ENCODE measurements at regions not wholly inside any gene's neighbourhood (a gene's known extent, or its start where the extent isn't known, plus 50 kb on each side); places are given as distances from the start of the nearest gene placed in this dataset.
A peak's percentile ranks its signal among the peaks of the same experiment; 100 is the strongest.
"Not testable (repeated sequence)": the region's sequence is repeated elsewhere in the genome, so short reads cannot be mapped to it uniquely, and the experiment has no call there.

GRCh38 chr12:25801734-25802133 lies 156.7 kb upstream of the RASSF8 start:
- no peak for DNase-seq

DNA sequence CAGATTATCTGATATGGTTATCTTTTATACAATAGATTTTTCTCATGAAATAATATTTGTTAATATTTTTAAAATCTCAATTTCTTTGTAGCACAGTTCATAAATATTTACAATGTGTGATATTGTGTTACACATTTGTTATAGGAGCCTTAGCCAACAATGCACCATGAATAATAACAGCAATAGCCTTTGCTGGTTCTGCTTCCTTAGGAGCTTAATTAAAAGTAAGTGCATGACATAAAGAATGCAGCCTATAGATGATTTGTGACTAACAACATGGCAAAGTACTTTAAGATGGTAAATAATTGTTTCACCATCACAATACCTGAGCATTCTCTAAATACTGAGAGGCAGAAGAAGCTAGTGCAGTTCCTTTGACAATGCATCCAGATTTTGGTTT lies 156.3 kb upstream of the RASSF8 start:
- no peak for DNase-seq

DNA sequence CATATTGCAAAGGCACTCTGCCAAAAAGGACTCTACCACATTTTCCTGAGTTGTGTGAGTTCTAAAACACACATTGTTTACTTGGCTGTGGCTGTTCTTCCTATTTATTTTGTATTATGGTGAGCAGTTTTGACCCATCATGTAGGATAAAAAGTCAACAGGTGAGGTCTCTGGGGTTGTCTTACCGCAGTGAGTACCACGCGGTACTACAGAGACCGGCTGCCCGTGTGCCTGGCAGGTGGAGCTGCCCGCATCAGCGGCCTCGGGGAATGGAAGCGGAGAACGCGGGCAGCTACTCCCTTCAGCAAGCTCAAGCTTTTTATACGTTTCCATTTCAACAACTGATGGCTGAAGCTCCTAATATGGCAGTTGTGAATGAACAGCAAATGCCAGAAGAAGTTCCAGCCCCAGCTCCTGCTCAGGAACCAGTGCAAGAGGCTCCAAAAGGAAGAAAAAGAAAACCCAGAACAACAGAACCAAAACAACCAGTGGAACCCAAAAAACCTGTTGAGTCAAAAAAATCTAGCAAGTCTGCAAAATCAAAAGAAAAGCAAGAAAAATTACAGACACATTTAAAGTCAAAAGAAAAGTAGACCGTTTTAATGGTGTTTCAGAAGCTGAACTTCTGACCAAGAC lies 155.3 kb upstream of the RASSF8 start:
- DNase-seq: not testable (repeated sequence)

- DNase-seq: not testable (repeated sequence)
Observed at GRCh38 chr12:25804286-25804685, 154.2 kb upstream of the RASSF8 start.

GRCh38 chr12:25806271-25806670 lies 152.2 kb upstream of the RASSF8 start:
- DNase-seq: peak in 1 of 2 experiments; percentile 20

- DNase-seq: no peak
Observed at GRCh38 chr12:25808604-25809003, 149.9 kb upstream of the RASSF8 start.

GRCh38 chr12:25810683-25811082 lies 147.8 kb upstream of the RASSF8 start:
- no peak for DNase-seq

DNA sequence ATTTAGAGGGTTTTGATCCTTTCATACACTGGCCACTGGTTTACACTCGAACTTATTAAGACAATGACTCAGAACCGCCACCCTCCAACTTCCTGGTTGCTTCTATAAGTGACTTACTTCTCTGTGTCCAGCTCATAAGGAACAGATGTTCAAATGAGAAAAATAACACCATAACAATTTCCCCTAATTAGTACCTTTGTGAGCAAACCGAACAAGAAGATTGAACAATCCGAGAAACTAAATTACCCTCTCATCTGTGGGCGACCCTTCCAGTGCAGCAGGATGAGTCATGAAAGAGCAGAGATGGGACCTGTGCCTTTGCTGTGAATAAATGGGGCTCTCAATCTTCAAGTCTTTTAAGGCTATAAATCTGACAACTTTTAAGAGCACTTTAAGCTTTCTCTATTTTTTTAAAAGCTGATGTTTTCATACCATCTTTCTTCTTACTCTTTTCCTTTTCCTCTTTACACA lies 146.8 kb upstream of the RASSF8 start:
- DNase-seq: no peak

DNA sequence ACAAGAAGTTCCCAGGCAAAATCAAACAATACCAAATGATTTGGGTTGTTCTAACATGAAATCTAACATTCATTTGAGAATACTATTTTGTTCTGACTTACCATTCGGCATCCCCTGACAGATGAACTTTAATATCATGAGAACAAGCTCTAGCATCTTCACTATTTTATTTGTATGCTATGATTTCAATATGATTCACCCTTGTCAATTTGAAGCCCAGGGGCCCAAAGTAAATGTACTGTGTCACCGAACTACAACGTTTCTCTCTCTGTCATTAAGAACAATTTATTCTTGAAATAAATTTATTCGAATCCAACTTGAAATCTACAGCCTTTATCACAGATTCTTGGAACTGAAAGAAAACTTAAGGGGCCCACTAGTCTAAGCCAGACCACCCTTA lies 146.2 kb upstream of the RASSF8 start:
- no peak for DNase-seq

DNA sequence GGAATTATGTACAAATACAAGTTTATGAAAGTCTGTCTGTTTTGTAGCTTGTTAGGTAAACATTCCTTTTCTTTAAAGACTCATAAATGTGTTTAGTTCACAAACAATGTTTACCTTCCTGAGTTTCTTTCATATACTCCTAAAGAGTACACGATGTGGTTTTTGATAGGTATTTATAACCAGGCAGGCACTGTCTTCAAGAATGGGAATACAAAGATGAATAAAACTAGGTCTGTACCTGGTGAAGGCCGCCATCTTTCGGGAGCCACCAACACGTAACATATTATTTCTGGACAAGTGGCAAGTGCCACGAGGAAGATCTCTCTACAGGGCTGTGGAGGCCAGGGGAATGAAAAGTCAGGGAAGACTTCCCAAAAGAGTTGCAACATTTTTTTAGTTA lies 144.6 kb upstream of the RASSF8 start:
- DNase-seq: no peak

DNA sequence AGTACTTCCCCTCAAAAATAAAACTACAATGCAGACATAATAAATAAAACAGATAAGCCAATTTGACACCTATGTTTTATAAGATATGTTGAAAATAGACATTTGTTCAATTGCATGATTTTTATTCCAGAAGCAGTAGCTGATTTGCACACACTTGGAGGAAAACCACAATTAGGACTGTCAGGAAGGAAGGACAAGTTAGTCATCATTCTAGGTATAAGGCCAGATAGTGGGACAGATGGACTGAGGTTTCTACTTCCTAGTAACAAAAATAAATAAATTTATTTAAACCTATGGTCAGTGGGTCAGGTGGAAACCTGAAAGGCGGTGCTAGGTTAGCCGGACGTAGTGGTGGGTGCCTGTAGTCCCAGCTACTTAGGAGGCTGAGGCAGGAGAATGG lies 141.8 kb upstream of the RASSF8 start:
- DNase-seq: no peak

DNA sequence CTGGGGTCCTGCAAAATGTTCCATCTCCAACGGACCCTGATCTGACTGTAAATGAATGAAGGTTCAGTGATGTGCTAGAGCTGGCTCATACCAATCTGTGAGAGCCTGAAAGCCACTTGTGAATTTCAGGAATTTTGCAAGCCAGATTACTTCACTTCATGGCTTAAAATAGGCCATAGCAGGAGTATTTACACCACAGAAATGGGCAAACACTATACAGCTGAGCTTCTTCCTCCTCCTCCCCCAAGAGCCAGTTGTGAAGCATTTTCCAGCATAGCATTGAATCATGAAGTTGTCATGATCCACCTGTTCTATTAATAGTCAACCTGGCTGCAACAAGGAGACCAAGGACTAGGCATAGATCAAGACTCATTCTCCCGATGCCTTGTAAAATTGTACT lies 141.3 kb upstream of the RASSF8 start:
- no peak for DNase-seq

- DNase-seq: no peak
Observed at GRCh38 chr12:25818596-25819390, 139.7 kb upstream of the RASSF8 start.

GRCh38 chr12:25819691-25820090 lies 138.8 kb upstream of the RASSF8 start:
- DNase-seq: no peak

DNA sequence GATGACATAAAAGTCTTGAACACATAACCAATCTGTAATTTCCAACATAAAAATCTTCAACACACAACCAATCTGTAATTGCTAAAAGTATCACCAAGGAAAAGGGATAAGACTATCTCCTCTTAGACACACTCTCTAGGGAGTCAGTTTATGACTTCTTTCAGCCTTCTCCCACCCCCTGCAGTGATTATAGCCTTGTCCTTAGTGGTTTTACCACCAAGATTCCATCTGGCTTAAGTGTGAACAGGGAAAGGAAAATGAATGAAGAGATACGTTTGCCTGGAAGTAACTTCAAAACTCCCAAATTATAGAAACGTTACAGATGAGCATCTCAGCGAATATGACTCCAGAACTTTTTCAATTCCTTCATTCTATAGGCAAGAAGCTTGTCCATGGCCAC lies 136.2 kb upstream of the RASSF8 start:
- DNase-seq: no peak

DNA sequence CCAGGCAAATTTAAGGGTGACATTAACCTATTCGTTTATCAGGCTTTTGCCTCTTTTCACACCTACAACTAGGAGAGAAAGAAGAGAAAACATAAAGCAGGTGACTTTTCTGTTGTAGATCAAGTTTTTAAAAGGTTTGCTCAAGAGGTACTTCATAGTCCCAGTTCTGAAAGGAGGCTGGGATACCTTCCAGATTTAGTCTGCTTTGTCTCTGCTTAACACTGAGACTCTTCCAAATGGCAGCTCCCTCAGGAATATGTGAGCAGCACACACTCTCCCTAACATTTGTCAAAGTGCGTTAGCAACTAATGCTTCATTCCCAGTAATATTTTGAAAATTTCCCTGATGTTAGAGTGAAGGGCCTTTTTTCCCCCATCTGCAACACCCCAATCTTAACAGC lies 133.7 kb upstream of the RASSF8 start:
- DNase-seq: no peak

GRCh38 chr12:25825446-25825845 lies 133.0 kb upstream of the RASSF8 start:
- DNase-seq: no peak

DNA sequence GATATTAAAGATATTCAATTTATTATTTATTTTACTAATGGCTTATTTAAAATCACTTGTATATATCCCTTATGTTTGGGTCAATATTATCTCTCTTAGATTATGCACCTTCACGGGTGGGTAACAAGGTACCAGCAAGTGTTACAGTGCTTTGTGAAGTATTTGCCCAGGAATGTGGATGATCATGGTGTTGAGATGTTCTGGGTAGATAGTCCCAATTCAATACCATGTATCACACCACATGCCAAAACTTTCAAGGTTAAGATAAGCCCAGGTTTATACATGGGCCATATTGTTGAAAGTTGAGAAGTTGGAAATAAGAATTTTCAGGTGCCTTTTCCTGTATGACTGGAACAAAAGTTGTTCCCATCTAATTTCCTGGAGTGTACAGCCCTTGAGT lies 131.3 kb upstream of the RASSF8 start:
- DNase-seq: no peak

DNA sequence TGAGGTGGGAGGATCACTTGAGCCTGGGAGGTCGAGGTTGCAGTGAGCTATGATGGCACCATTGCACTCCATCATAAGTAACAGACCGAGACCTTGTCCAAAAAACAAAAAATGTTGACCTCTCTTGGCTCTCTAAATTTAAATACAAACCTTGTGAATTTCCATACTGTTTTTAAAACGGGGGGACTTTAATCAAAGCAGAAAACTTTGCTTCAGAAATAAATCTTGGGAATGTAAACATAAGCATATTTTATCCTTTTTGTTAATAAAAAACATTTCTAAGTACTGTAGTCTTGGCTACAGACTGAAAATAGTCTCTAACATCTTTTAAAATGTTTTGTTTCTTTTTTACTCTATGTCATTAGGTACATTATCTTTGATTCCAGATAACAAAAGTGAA lies 130.7 kb upstream of the RASSF8 start:
- DNase-seq: no peak

- no peak for DNase-seq
Observed at GRCh38 chr12:25828188-25828587, 130.3 kb upstream of the RASSF8 start.

- no peak for DNase-seq
Observed at GRCh38 chr12:25829192-25829591, 129.3 kb upstream of the RASSF8 start.

- DNase-seq: no peak
Observed at GRCh38 chr12:25830456-25830855, 128.0 kb upstream of the RASSF8 start.

DNA sequence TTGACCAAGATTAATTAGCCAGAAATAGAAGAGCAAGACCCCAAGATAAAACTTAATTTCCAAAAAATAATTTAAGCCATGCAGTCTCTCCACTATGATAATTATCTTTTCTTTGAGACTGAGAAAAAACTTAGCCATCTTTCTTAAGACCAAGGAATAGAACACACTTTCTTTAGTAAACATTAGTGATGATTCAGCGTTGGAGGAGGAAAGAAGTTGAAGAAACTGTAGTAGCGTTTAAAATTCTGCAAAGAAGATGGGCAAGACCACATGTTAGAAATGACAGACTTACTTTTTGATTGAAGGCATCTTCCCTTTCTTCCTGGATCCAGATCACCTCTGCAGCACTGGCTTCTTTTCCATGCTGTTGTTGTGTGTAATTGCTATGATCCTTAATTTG lies 124.8 kb upstream of the RASSF8 start:
- no peak for DNase-seq

DNA sequence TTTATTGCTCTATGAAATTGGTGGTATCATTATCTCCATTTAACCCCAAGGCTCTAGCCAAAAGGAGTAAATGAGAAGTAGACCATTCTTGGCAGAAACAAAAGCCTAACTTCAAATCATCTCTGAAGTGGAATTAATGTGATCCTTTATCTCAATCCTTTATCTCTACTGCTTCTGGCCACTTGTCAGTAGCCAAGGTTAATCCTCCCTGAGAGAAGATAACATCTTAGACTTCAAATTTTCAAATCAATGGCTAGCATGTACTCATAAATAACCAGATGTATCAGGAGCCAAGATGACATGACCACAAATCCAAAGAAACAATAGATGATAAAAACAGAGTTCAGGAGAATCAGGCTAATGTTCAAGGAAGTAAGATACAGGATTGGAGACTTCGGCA lies 123.1 kb upstream of the RASSF8 start:
- no peak for DNase-seq

DNA sequence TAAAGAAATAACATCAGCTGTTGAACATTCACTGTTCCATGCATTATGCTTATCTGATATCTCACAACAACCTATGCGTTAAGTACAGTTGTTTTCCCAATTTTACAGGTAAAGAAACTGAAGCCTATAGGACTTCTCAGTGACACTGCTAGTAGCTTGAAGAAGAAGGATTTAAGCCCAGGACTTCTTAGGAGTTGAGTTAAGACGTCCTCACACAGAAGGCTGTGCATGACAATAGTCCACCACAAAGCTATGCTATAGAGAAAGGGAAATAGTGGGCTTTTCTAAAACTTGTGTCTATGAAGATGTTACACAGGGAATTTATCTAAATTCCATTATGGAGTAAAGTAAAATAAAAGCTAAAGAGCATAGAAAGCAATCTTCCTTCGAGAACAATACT lies 120.5 kb upstream of the RASSF8 start:
- DNase-seq: no peak

Data from activated T-cell treated with anti-CD3 and anti-CD28 coated beads, Interleukin-2, amount 50 U/mL, for 48 hours (primary cell).